NCI-H1092 (cell line): ENCODE measurements at regions not wholly inside any gene's neighbourhood (a gene's known extent, or its start where the extent isn't known, plus 50 kb on each side); places are given as distances from the start of the nearest gene placed in this dataset.
"Not testable (repeated sequence)": the region's sequence is repeated elsewhere in the genome, so short reads cannot be mapped to it uniquely, and the experiment has no call there.

Experiments used
- DNase-seq: peaks from one replicate; lab custom pipeline; 2025; lab: John Stamatoyannopoulos, UW

GRCh38 chr9:78122631-78123030 lies 91.0 kb upstream of the GNAQ start:
- no peak for DNase-seq

DNA sequence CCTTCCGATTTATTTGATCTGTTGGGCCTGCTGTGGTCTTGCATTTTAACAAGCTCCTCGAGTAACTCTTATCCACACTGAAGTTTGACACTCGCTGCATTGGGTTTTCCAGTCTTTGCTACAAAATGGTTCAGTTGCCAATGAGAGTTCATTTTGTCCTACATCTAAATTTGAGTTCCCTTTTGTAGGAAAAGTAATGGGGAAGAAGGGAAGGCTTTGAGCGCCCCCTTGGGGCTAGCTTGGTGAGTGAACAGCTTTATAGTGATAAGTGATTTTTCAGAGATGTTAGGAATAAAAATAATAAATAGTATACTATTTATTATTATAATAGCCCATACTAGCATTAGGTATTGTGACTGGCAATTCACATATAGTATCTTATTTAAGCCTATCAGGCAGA lies 89.9 kb upstream of the GNAQ start:
- DNase-seq: peak; percentile 33

GRCh38 chr9:78118742-78119473 lies 87.3 kb upstream of the GNAQ start:
- DNase-seq: no peak

GRCh38 chr9:78115073-78115472 lies 83.5 kb upstream of the GNAQ start:
- no peak for DNase-seq

- no peak for DNase-seq
Observed at GRCh38 chr9:78114581-78114980, 83.0 kb upstream of the GNAQ start.

- no peak for DNase-seq
Observed at GRCh38 chr9:78112406-78112805, 80.8 kb upstream of the GNAQ start.

DNA sequence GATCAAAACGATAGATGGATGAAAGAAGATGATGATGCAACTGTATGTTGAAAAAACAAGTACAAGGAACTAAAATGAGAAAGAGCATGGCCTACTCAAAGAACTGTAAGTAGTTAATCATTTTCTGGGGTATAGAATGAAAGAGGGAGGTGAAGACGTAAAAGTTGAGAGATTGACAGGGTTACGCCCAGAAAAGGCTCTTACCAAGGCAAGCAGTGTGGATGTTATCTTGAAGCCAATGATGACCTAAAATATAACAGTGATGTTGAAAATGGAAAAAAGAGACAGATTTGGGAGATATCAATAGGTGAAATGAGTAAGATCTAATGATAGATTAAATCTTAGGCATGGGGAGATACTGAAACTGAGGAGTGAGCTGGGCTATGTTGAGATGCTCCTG lies 80.4 kb upstream of the GNAQ start:
- no peak for DNase-seq

DNA sequence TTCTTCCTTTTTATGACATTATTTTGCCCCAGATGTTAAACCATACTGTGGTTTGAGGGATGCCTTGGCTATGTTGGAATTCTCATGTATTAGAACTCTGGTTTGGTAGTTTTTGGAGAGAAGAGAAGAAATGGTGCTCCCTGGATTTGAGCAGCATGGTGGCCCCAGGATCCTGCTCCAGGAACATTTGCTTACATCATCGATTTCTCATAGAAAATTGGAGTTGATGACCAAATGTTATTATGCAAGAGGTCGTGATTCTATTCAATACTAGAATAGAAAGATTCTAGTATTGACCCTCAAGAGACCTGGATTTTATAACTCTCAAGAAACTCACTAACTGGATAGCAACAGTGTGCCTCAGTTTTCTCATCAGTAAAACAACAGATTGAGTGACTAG lies 77.5 kb upstream of the GNAQ start:
- DNase-seq: no peak

DNA sequence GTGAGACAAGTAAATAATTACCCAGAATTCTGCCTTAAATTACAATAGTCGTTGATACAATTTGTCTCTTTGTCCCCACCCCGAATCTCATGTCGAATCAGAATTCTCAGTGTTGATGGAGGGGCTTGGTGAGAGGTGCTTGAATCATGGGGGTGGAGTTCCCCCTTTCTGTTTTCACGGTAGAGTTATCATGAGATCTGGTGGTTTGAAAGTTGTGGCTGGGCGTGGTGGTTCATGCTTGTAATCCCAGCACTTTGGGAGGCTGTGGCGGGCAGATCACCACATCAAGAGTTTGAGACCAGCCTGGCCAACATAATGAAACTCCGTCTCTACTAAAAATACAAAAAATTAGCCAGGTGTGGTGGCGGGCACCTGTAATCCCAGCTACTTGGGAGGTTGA lies 75.0 kb upstream of the GNAQ start:
- not testable (repeated sequence) for DNase-seq

GRCh38 chr9:78103971-78104433 lies 72.4 kb upstream of the GNAQ start:
- no peak for DNase-seq

- no peak for DNase-seq
Observed at GRCh38 chr9:78101247-78101646, 69.6 kb upstream of the GNAQ start.

GRCh38 chr9:78097541-78097940 lies 65.9 kb upstream of the GNAQ start:
- no peak for DNase-seq

GRCh38 chr9:78091731-78092130 lies 60.1 kb upstream of the GNAQ start:
- no peak for DNase-seq

DNA sequence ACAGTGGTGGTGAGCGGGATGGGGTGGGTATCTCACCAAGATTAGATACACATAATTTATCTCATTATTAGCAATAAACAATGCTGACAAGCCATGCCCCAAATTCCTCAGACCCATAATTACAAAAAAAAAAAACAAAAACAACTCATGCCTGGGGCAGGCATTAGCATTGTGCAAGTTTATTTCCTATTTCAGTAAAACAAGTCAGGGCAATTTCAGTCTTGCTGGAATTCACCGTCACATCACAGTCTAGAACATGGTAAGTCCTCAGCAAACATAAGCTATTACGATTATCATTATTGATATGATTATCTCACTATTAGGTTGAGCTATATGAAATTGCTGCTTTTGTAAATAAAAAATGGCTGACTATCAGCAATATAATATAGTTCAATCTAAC lies 57.5 kb upstream of the GNAQ start:
- DNase-seq: no peak

DNA sequence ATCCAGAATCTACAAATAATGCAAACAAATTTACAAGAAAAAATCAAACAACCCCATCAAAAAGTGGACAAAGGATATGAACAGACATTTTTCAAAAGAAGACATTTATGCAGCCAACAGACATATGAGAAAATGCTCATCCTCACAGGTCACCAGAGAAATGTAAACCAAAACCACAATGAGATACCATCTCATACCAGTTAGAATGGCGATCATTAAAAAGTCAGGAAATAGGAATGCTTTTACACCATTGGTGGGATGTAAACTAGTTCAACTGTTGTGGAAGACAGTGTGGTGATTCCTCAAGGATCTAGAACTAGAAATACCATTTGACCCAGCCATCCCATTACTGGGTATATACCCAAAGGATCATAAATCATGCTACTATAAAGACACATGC lies 56.6 kb upstream of the GNAQ start:
- DNase-seq: not testable (repeated sequence)
